Astrocyte of the cerebellum (primary cell): ENCODE measurements at regions not wholly inside any gene's neighbourhood (a gene's known extent, or its start where the extent isn't known, plus 50 kb on each side); places are given as distances from the start of the nearest gene placed in this dataset.
"Not testable (repeated sequence)": the region's sequence is repeated elsewhere in the genome, so short reads cannot be mapped to it uniquely, and the experiment has no call there.

ENCODE experiments used
- DNase-seq: peaks from one replicate; pipeline ENCODE4 v3.0.0-alpha.2; 2011; ENCODE audit warnings: low read depth
- H3K4me3 ChIP-seq: 2 replicates; pipeline ENCODE4 v1.5.1; 2011; ENCODE audit warnings: mild to moderate bottlenecking, low read depth, low read length, moderate library complexity
- in situ Hi-C: cut with HindIII; loops from 2 replicates; pipeline ENCODE4 v1.10.0; 2017; ENCODE audit warnings: low sequenced_read_pairs
- TF ChIP-seq, protein P1 (sequence below): IDR thresholded peaks from 2 replicates; pipeline ENCODE4 v1.5.1; 2012; ENCODE audit warnings: low read length, low read depth, moderate library complexity, mild to moderate bottlenecking; ENCODE audit errors: missing control alignments

- TF ChIP-seq, protein P1, sequence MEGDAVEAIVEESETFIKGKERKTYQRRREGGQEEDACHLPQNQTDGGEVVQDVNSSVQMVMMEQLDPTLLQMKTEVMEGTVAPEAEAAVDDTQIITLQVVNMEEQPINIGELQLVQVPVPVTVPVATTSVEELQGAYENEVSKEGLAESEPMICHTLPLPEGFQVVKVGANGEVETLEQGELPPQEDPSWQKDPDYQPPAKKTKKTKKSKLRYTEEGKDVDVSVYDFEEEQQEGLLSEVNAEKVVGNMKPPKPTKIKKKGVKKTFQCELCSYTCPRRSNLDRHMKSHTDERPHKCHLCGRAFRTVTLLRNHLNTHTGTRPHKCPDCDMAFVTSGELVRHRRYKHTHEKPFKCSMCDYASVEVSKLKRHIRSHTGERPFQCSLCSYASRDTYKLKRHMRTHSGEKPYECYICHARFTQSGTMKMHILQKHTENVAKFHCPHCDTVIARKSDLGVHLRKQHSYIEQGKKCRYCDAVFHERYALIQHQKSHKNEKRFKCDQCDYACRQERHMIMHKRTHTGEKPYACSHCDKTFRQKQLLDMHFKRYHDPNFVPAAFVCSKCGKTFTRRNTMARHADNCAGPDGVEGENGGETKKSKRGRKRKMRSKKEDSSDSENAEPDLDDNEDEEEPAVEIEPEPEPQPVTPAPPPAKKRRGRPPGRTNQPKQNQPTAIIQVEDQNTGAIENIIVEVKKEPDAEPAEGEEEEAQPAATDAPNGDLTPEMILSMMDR, result no peak
- peak overlapping the region; percentile 29 for H3K4me3 ChIP-seq
- in situ Hi-C loops, result no loop called here
- no peak for DNase-seq
Observed at GRCh38 chr19:37303591-37304171, 67.2 kb upstream of the ZNF527 start.

GRCh38 chr19:37304190-37304883 is 66.6 kb upstream of the ZNF527 start:
- peak overlapping the region; percentile 29 for H3K4me3 ChIP-seq
- in situ Hi-C loops, result no loop called here
- TF ChIP-seq, protein P1, result no peak
- DNase-seq, result no peak

GRCh38 chr19:37304884-37305255 is 66.0 kb upstream of the ZNF527 start:
- in situ Hi-C loops, result no loop called here
- TF ChIP-seq, protein P1, result no peak
- DNase-seq, result no peak
- H3K4me3 ChIP-seq, result no peak overlapping the region

GRCh38 chr19:37306383-37306963 is 64.4 kb upstream of the ZNF527 start:
- DNase-seq, result no peak
- TF ChIP-seq, protein P1, result no peak
- in situ Hi-C loops, result no loop called here
- H3K4me3 ChIP-seq, result no peak overlapping the region

- no peak for DNase-seq
- TF ChIP-seq, protein P1, result no peak
- no peak overlapping the region for H3K4me3 ChIP-seq
- in situ Hi-C loops, result no loop called here
Observed at GRCh38 chr19:37309834-37310575, 60.9 kb upstream of the ZNF527 start.

GRCh38 chr19:37312531-37313334 is 58.2 kb upstream of the ZNF527 start:
- in situ Hi-C loops, DNase-seq: not testable (repeated sequence)
- H3K4me3 ChIP-seq, result peak overlapping the region; percentile 18
